SU-DHL-6 (cell line): ENCODE measurements at regions not wholly inside any gene's neighbourhood (a gene's known extent, or its start where the extent isn't known, plus 50 kb on each side); places are given as distances from the start of the nearest gene placed in this dataset.

Experiments
- CTCF ChIP-seq: fragments of 200-600 bp; sonication (generic); IDR thresholded peaks from one replicate; pipeline ENCODE4 v1.5.1; 2017; ENCODE audit warnings: antibody characterized with exemption, mild to moderate bottlenecking, low read length, moderate library complexity; ENCODE audit not compliant: insufficient read depth, poor library complexity, severe bottlenecking
- EZH2phosphoT487 ChIP-seq: fragments of 200-600 bp; sonication (generic), shearing (Covaris generic); conservative IDR thresholded peaks from 2 replicates; pipeline ENCODE4 v1.6.1; 2018; ENCODE audit warnings: mild to moderate bottlenecking, antibody characterized with exemption, low read length, moderate library complexity, mixed read lengths

- TF ChIP-seq CTCF (no peak), EZH2phosphoT487 (no peak)
These were observed 94.5 kb upstream of the TOP3B start for GRCh38 chr22:22076932-22077703.
